ENCODE measurements at regions not wholly inside any gene's neighbourhood (a gene's known extent, or its start where the extent isn't known, plus 50 kb on each side); places are given as distances from the start of the nearest gene placed in this dataset.

DNA sequence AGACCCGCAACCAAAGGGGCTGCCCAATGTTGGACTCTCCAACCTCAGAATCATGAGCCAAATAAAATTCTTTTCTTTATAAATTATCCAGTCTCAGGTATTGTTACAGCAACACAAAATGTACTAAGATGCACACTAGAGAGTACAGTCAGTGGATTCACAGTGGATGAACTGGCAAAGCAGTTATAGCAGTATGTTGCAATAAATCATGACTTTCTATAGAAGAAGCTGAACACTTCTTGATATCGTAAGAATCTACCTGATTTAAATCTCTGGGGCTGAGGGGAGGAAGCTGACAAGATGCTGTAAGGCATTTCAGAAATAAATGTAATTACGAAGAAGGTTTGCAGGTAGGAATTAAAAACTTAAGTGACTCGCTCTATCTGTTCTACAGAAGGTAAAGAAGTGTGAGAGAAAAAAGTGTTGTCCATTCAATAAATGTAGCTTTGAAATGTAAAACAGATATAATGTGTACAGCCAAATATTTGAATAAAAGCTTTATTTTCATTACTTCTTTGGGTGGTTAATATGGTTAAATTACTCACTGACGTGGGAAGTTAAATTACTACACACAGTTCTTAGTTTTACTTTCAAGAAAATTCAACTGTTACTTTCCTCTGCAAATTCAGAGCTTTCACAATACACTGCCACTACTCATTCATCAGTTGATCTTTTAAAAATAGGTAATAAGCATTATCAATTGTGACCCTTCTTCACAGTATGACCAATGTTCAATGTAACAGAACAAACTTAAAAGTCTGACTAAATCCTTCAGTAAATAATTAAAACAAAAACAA, 439.1 kb downstream of the SHQ1 start:
- no TSS peak for BruUV-seq (replicated peaks)

DNA sequence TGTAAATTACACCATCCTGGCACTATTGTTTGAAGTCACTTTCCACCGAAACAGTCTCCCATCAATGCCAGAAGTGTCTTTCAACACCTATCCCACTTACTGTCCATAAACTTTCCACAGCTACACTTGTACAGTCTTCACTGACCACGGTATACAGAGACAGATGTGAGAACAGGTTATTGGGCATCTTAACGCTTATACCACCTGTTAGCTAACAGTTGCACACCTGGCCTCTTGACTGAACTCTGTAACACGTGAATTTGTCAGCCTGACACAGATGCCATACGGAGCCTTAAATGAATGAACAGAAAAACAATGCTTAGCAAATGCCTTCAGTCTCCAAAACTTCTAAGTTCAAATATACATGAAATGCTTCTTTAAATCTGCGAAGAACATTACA, 440.5 kb downstream of the SHQ1 start:
- peaks cover 4% of the 10 kb centered on the region for H3K36me3 Mint-ChIP-seq (ENCODE audit: insufficient read depth, unreplicated experiment)
- POLR2A ChIA-PET: interaction anchor here (1.5 kb wide), 1 partner anchor 10 kb away, joined by 5 read pairs; no protein-coding TSS in a partner anchor
- CTCF ChIA-PET: interaction anchor here (0.6 to 0.7 kb wide), 2 partner anchors 245 to 423 kb away, joined by 3 to 4 read pairs; no protein-coding TSS in a partner anchor

More for the DNA sequence above, 439.1 kb downstream of the SHQ1 start:
- Mint-ChIP-seq H3K27me3 (ENCODE audit: insufficient read depth, unreplicated experiment) (no peaks in the 10 kb centered on the region), H3K36me3 (ENCODE audit: insufficient read depth, unreplicated experiment) (peaks cover 4% of the 10 kb centered on the region), H3K4me1 (ENCODE audit: insufficient read depth, unreplicated experiment) (peaks cover 32% of the 10 kb centered on the region), H3K27ac (ENCODE audit: low read depth, unreplicated experiment) (no peak overlapping the region), H3K9me3 (ENCODE audit: unreplicated experiment) (no peaks in the 10 kb centered on the region), H3K4me3 (ENCODE audit: unreplicated experiment) (no peak overlapping the region)
- ChIA-PET CTCF (interaction anchor here (0.5 kb wide), 1 partner anchor 61 kb away, joined by 4 read pairs; no protein-coding TSS in a partner anchor), POLR2A (interaction anchor here (0.5 to 1.5 kb wide), 4 partner anchors 8 to 1433 kb away, joined by 3 to 5 read pairs (median 3); no protein-coding TSS in a partner anchor)
- DNase-seq (ENCODE audit: unreplicated experiment): no peak
- TF ChIP-seq, protein P1, sequence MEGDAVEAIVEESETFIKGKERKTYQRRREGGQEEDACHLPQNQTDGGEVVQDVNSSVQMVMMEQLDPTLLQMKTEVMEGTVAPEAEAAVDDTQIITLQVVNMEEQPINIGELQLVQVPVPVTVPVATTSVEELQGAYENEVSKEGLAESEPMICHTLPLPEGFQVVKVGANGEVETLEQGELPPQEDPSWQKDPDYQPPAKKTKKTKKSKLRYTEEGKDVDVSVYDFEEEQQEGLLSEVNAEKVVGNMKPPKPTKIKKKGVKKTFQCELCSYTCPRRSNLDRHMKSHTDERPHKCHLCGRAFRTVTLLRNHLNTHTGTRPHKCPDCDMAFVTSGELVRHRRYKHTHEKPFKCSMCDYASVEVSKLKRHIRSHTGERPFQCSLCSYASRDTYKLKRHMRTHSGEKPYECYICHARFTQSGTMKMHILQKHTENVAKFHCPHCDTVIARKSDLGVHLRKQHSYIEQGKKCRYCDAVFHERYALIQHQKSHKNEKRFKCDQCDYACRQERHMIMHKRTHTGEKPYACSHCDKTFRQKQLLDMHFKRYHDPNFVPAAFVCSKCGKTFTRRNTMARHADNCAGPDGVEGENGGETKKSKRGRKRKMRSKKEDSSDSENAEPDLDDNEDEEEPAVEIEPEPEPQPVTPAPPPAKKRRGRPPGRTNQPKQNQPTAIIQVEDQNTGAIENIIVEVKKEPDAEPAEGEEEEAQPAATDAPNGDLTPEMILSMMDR (IDR thresholded peaks at IDR 0.05; ENCODE audit: unreplicated experiment): no peak
- intact Hi-C loops (cut with micrococcal nuclease): no loop called here

DNA sequence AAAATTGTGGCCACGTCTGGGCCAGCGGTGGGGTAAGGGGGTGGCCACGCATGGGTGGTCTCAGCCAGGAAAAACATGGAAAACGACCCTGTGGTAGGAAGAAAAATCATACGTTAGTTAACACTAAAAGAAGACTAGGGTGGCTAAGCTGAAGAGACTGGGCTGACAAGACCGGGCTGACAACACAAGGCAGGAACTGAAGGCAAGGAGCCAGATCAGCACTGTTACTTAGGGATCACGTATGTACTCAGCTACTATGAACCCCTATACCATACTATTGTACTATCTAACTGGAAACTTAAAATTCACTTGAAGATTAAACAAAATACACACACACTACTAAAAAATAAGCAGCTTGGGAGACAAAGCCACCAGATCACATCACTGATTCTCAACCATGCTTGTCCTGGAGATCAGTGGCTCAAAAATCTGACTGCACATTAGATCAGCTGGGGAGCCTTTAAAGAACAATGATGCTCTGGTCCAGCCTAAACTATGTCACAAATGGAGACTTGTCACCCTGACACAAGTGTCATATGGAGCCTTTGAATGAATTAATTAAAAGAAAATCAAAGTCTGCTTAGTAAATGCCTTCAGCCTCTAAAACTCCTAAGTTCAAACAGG, 442.2 kb downstream of the SHQ1 start:
- no peak for DNase-seq (ENCODE audit: unreplicated experiment)
- no peak overlapping the region for H3K4me3 Mint-ChIP-seq (ENCODE audit: unreplicated experiment)
- H3K27me3 Mint-ChIP-seq (ENCODE audit: insufficient read depth, unreplicated experiment): no peaks in the 10 kb centered on the region
- H3K27ac Mint-ChIP-seq (ENCODE audit: low read depth, unreplicated experiment): peak overlapping the region; percentile 80
- no TSS peak for BruUV-seq (replicated peaks)
- TF ChIP-seq, protein P1 (IDR thresholded peaks at IDR 0.05; ENCODE audit: unreplicated experiment): no peak
- ChIA-PET CTCF (interaction anchor here (0.7 kb wide), 1 partner anchor 260 kb away, joined by 3 read pairs; no protein-coding TSS in a partner anchor), POLR2A (interaction anchor here (0.5 to 0.8 kb wide), 3 partner anchors 32 to 430 kb away, joined by 3 read pairs; no protein-coding TSS in a partner anchor)
- intact Hi-C loops (cut with micrococcal nuclease): no loop called here
- H3K4me1 Mint-ChIP-seq (ENCODE audit: insufficient read depth, unreplicated experiment): peaks cover 35% of the 10 kb centered on the region
- no peaks in the 10 kb centered on the region for H3K9me3 Mint-ChIP-seq (ENCODE audit: unreplicated experiment)
- peaks cover 4% of the 10 kb centered on the region for H3K36me3 Mint-ChIP-seq (ENCODE audit: insufficient read depth, unreplicated experiment)

More for the DNA sequence above, 440.5 kb downstream of the SHQ1 start:
- H3K4me3 Mint-ChIP-seq (ENCODE audit: unreplicated experiment): no peak overlapping the region
- H3K9me3 Mint-ChIP-seq (ENCODE audit: unreplicated experiment): no peaks in the 10 kb centered on the region
- intact Hi-C loops (cut with micrococcal nuclease): no loop called here
- TF ChIP-seq, protein P1 (IDR thresholded peaks at IDR 0.05; ENCODE audit: unreplicated experiment): no peak
- peaks cover 42% of the 10 kb centered on the region for H3K4me1 Mint-ChIP-seq (ENCODE audit: insufficient read depth, unreplicated experiment)
- H3K27ac Mint-ChIP-seq (ENCODE audit: low read depth, unreplicated experiment): no peak overlapping the region
- DNase-seq (ENCODE audit: unreplicated experiment): no peak
- no peaks in the 10 kb centered on the region for H3K27me3 Mint-ChIP-seq (ENCODE audit: insufficient read depth, unreplicated experiment)
- no TSS peak for BruUV-seq (replicated peaks)

DNA sequence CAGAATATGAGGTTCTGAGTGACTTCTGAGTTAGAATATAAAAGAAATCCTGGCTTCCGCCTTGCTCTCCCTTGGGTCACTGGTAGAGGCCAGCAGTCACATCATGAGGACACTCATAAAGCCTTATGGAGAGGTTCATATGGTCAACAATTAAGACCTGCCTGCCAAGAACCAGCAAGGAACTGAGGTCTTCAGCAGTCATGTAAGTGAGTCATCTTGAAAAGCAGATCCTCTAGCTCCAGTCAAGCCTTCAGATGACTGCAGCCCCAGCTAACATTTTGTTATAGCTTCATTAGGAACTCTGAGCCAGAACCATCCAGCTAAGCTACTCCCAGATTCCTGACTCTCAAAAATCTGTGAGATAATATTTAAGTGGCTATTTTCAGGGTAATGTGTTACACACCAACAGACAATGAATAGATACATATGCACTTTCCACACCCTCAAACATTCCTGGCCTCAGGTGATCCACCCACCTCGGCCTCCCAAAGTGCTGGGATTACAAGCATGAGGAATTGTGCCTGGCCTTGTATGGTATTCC, 447.2 kb downstream of the SHQ1 start:
- POLR2A ChIA-PET: interaction anchor here (0.7 to 0.9 kb wide), 3 partner anchors 20 to 322 kb away, joined by 3 to 4 read pairs (median 3); no protein-coding TSS in a partner anchor

More for the DNA sequence above, 447.2 kb downstream of the SHQ1 start:
- TF ChIP-seq, protein P1 (IDR thresholded peaks at IDR 0.05; ENCODE audit: unreplicated experiment): no peak
- intact Hi-C loops (cut with micrococcal nuclease): no loop called here
- H3K27me3 Mint-ChIP-seq (ENCODE audit: insufficient read depth, unreplicated experiment): no peaks in the 10 kb centered on the region
- BruUV-seq (replicated peaks): no TSS peak
- H3K27ac Mint-ChIP-seq (ENCODE audit: low read depth, unreplicated experiment): peak overlapping the region; percentile 5
- peaks cover 27% of the 10 kb centered on the region for H3K4me1 Mint-ChIP-seq (ENCODE audit: insufficient read depth, unreplicated experiment)
- no peaks in the 10 kb centered on the region for H3K9me3 Mint-ChIP-seq (ENCODE audit: unreplicated experiment)
- CTCF ChIA-PET: interaction anchor here (0.6 kb wide), 1 partner anchor 34 kb away, joined by 3 read pairs; no protein-coding TSS in a partner anchor
- H3K4me3 Mint-ChIP-seq (ENCODE audit: unreplicated experiment): no peak overlapping the region
- H3K36me3 Mint-ChIP-seq (ENCODE audit: insufficient read depth, unreplicated experiment): no peaks in the 10 kb centered on the region
- DNase-seq (ENCODE audit: unreplicated experiment): no peak

Measured in MCF 10A (cell line).